H1 (cell line): ENCODE measurements at regions not wholly inside any gene's neighbourhood (a gene's known extent, or its start where the extent isn't known, plus 50 kb on each side); places are given as distances from the start of the nearest gene placed in this dataset.

Experiments
- CTCF ChIA-PET: fragments of 300-600 bp; sonication (Branson Sonifier 250); formaldehyde crosslinking; loops from one replicate; lab custom pipeline; 2021; ENCODE audit not compliant: partially characterized antibody; lab: Charles Lee
- POLR2A ChIA-PET: fragments of 300-600 bp; sonication (Branson Sonifier 250); formaldehyde crosslinking; loops from one replicate; lab custom pipeline; 2021; ENCODE audit warnings: inconsistent platforms; ENCODE audit not compliant: partially characterized antibody; lab: Charles Lee
- DNase-seq, 2 experiments: peaks; one replicate each; pipeline versions ENCODE4 v3.0.0 to v3.0.0-alpha.2; 2010 to 2022; ENCODE audit warnings: low spot score in 2 of 2, low read depth in 1 of 2, mixed read lengths in 1 of 2
- FAIRE-seq: peaks from 2 replicates; lab custom pipeline; 2011; peaks lifted over from hg19 to GRCh38; lab: Jason Lieb, UNC
- H2AFZ ChIP-seq: 2 replicates; pipeline ENCODE4 v1.8.1; 2012; ENCODE audit warnings: low read length, inconsistent platforms
- H2AK5ac ChIP-seq: 2 replicates; pipeline ENCODE4 v1.6.1; 2013; ENCODE audit warnings: low read depth, low read length
- H2BK120ac ChIP-seq: replicated peaks from 2 replicates; pipeline ENCODE3; 2013; ENCODE audit warnings: low read depth, low read length, inconsistent platforms
- H2BK12ac ChIP-seq: 2 replicates; pipeline ENCODE4 v1.6.1; 2013; ENCODE audit warnings: low read depth, low read length
- H2BK15ac ChIP-seq: 2 replicates; pipeline ENCODE4 v1.6.1; 2013; ENCODE audit warnings: low read length
- H2BK20ac ChIP-seq: 2 replicates; pipeline ENCODE4 v1.6.1; 2013; ENCODE audit warnings: low read length
- H2BK5ac ChIP-seq: 2 replicates; pipeline ENCODE4 v1.6.1; 2013; ENCODE audit warnings: low read depth, low read length
- H3K14ac ChIP-seq: 2 replicates; pipeline ENCODE4 v1.6.1; 2013; ENCODE audit warnings: inconsistent platforms; ENCODE audit not compliant: insufficient read length
- H3K18ac ChIP-seq: 2 replicates; pipeline ENCODE4 v1.6.1; 2013; ENCODE audit warnings: low read length; ENCODE audit errors: extremely low read depth
- H3K23ac ChIP-seq: 2 replicates; pipeline ENCODE4 v1.6.1; 2013; ENCODE audit warnings: inconsistent platforms; ENCODE audit not compliant: insufficient read length
- H3K23me2 ChIP-seq: 2 replicates; pipeline ENCODE4 v1.6.1; 2013; ENCODE audit warnings: low read depth, low read length
- H3K27ac ChIP-seq: 2 replicates; pipeline ENCODE4 v1.6.1; 2011; ENCODE audit warnings: low read depth, low read length, inconsistent platforms
- H3K27me3 ChIP-seq, 4 experiments: replicated peaks in 1 of 4; 1 replicate in 1 of 4; 2 replicates in 3 of 4; pipeline versions ENCODE4 v1.6.1 to v1.8.1; 2011 to 2013; ENCODE audit warnings: low read length in 3 of 4, mild to moderate bottlenecking in 3 of 4, inconsistent platforms in 2 of 4, mixed read lengths in 2 of 4, moderate library complexity in 1 of 4; ENCODE audit not compliant: control insufficient read depth in 3 of 4, insufficient read depth in 3 of 4; ENCODE audit errors: extremely low read depth in 1 of 4
- H3K36me3 ChIP-seq, 4 experiments: 2 replicates each; pipeline versions ENCODE4 v1.6.1 to v1.8.1; 2011 to 2013; ENCODE audit warnings: mild to moderate bottlenecking in 4 of 4, low read length in 3 of 4, moderate library complexity in 2 of 4, control low read depth in 1 of 4, inconsistent platforms in 1 of 4; ENCODE audit not compliant: insufficient read depth in 4 of 4, control insufficient read depth in 2 of 4
- H3K4ac ChIP-seq: replicated peaks from 2 replicates; pipeline ENCODE3; 2013; ENCODE audit warnings: low read length, low read depth, mixed read lengths, inconsistent platforms; ENCODE audit not compliant: insufficient read length
- H3K4me1 ChIP-seq, 4 experiments: replicated peaks in 1 of 4; 1 replicate in 1 of 4; 2 replicates in 3 of 4; pipeline versions ENCODE4 v1.6.1 to v1.8.1; 2011 to 2013; ENCODE audit warnings: low read length in 3 of 4, inconsistent platforms in 2 of 4, mixed read lengths in 1 of 4; ENCODE audit not compliant: insufficient read depth in 4 of 4, control insufficient read depth in 3 of 4
- H3K4me2 ChIP-seq, 2 experiments: 2 replicates each; pipeline versions ENCODE4 v1.6.1 to v1.8.1; 2011 to 2013; ENCODE audit warnings: low read depth in 2 of 2, low read length in 2 of 2, control low read depth in 1 of 2, inconsistent platforms in 1 of 2, mild to moderate bottlenecking in 1 of 2; ENCODE audit not compliant: insufficient read depth in 1 of 2
- H3K4me3 ChIP-seq, 4 experiments: fragments of 200-600, 300-600 bp in 1 of 4; sonication (generic), shearing (Covaris generic), sonication (Bioruptor Twin) in 1 of 4; 2 replicates each; pipeline versions ENCODE4 v1.5.1 to v1.8.1; 2011 to 2016; ENCODE audit warnings: low read length in 4 of 4, low read depth in 3 of 4, control low read depth in 2 of 4, inconsistent platforms in 2 of 4, mild to moderate bottlenecking in 2 of 4, mixed read lengths in 1 of 4, moderate library complexity in 1 of 4; ENCODE audit not compliant: insufficient read depth in 2 of 4; ENCODE audit errors: extremely low read depth in 1 of 4
- H3K56ac ChIP-seq: replicated peaks from 2 replicates; pipeline ENCODE3; 2013; ENCODE audit warnings: low read depth, mild to moderate bottlenecking, mixed read lengths, low read length, inconsistent platforms; ENCODE audit not compliant: insufficient read length
- H3K79me1 ChIP-seq: 2 replicates; pipeline ENCODE4 v1.6.1; 2013; ENCODE audit warnings: low read depth, low read length, control low read depth
- H3K79me2 ChIP-seq, 2 experiments: 2 replicates each; pipeline versions ENCODE4 v1.6.1 to v1.8.1; 2012 to 2013; ENCODE audit warnings: low read length in 2 of 2, mild to moderate bottlenecking in 2 of 2, inconsistent platforms in 1 of 2; ENCODE audit not compliant: insufficient read depth in 2 of 2, control insufficient read depth in 1 of 2
- H3K9ac ChIP-seq, 4 experiments: replicated peaks in 1 of 4; 1 replicate in 1 of 4; 2 replicates in 3 of 4; pipeline versions ENCODE4 v1.6.1 to v1.8.1; 2011 to 2013; ENCODE audit warnings: low read depth in 3 of 4, low read length in 3 of 4, control low read depth in 2 of 4, mild to moderate bottlenecking in 2 of 4, moderate library complexity in 2 of 4, inconsistent platforms in 1 of 4; ENCODE audit errors: extremely low read depth in 1 of 4
- H3K9me3 ChIP-seq, 2 experiments: 2 replicates each; pipeline versions ENCODE4 v1.6.1 to v1.8.1; 2012 to 2013; ENCODE audit warnings: mild to moderate bottlenecking in 2 of 2, moderate library complexity in 2 of 2, control low read depth in 1 of 2, inconsistent platforms in 1 of 2, low read depth in 1 of 2, low read length in 1 of 2, mixed read lengths in 1 of 2; ENCODE audit not compliant: insufficient read depth in 2 of 2
- H4K20me1 ChIP-seq, 2 experiments: replicated peaks in 1 of 2; 2 replicates each; pipeline versions ENCODE3 to v1.8.1; 2011 to 2013; ENCODE audit warnings: inconsistent platforms in 2 of 2, low read length in 2 of 2, mild to moderate bottlenecking in 1 of 2; ENCODE audit not compliant: insufficient read depth in 2 of 2, control insufficient read depth in 1 of 2
- H4K5ac ChIP-seq: 2 replicates; pipeline ENCODE4 v1.6.1; 2013; ENCODE audit warnings: low read length, low read depth, mixed read lengths, inconsistent platforms; ENCODE audit not compliant: insufficient read length
- H4K8ac ChIP-seq: 2 replicates; pipeline ENCODE4 v1.8.0; 2013; ENCODE audit warnings: mild to moderate bottlenecking, moderate library complexity, low read length, inconsistent platforms; ENCODE audit not compliant: insufficient read depth; ENCODE audit errors: extremely low read depth
- H4K91ac ChIP-seq: replicated peaks from 2 replicates; pipeline ENCODE3; 2013; ENCODE audit warnings: low read length, mixed read lengths, inconsistent platforms; ENCODE audit not compliant: insufficient read length
- ATF3 ChIP-seq: IDR thresholded peaks from 2 replicates; pipeline ENCODE4 v1.6.1; 2011; ENCODE audit warnings: low read depth, mild to moderate bottlenecking, low read length; ENCODE audit not compliant: insufficient read depth
- EGR1 ChIP-seq: IDR thresholded peaks from 2 replicates; pipeline ENCODE4 v1.6.1; 2011; ENCODE audit warnings: low read depth, low read length, borderline replicate concordance
- EZH2 ChIP-seq: fragments of 200-600 bp; sonication (generic); IDR thresholded peaks from 2 replicates; pipeline ENCODE4 v1.7.1; 2012; ENCODE audit warnings: low read depth, mild to moderate bottlenecking, moderate library complexity, low read length, inconsistent platforms; ENCODE audit not compliant: severe bottlenecking
- GABPA ChIP-seq: IDR thresholded peaks from 2 replicates; pipeline ENCODE4 v1.6.1; 2011; ENCODE audit warnings: mild to moderate bottlenecking, low read length, moderate library complexity, borderline replicate concordance; ENCODE audit not compliant: insufficient read depth
- RBBP5 ChIP-seq: IDR thresholded peaks from 2 replicates; pipeline ENCODE4 v1.7.1; 2012; ENCODE audit warnings: low read depth, mild to moderate bottlenecking, inconsistent platforms, low read length, moderate library complexity, borderline replicate concordance
- SP1 ChIP-seq: IDR thresholded peaks from 2 replicates; pipeline ENCODE4 v1.6.1; 2011; ENCODE audit warnings: low read depth, low read length
- TCF12 ChIP-seq: IDR thresholded peaks from 2 replicates; pipeline ENCODE4 v1.6.1; 2011; ENCODE audit warnings: low read depth, mild to moderate bottlenecking, low read length
- TEAD4 ChIP-seq: IDR thresholded peaks from 2 replicates; pipeline ENCODE4 v1.6.1; 2012; ENCODE audit warnings: low read depth, low read length, inconsistent platforms, mixed read lengths
- USF2 ChIP-seq: IDR thresholded peaks from 2 replicates; pipeline ENCODE4 v1.6.1; 2011; ENCODE audit warnings: low read length, improper control_type of control experiment
- YY1 ChIP-seq: IDR thresholded peaks from 2 replicates; pipeline ENCODE4 v1.6.1; 2011; ENCODE audit warnings: low read depth, mild to moderate bottlenecking, low read length
- WGBS, 2 experiments: shearing (Covaris generic) in 1 of 2; methylation state at CpG; one replicate each; pipeline versions ENCODE4 v1.1.6 to v1.1.7; 2013 to 2015; ENCODE audit warnings: low lambda C conversion rate in 2 of 2, mixed read lengths in 2 of 2, inconsistent platforms in 1 of 2, low coverage in 1 of 2, missing lambda C conversion rate in 1 of 2; ENCODE audit not compliant: insufficient replicate concordance in 2 of 2, insufficient coverage in 1 of 2, insufficient read length in 1 of 2; ENCODE audit errors: extremely low coverage in 1 of 2, missing lambda C conversion rate in 1 of 2; 5-methylcytosine and 5-hydroxymethylcytosine counted together

- no peak for TF ChIP-seq YY1
Measured at GRCh38 chr7:18230271-18230670, 202.6 kb upstream of the PRPS1L1 start (continued).

- Histone ChIP-seq H2BK20ac (no peak overlapping the region), H3K9ac (no peak overlapping the region), H3K4me3 (no peak overlapping the region), H3K27me3 (no peaks in the 10 kb centered on the region), H3K9me3 (no peaks in the 10 kb centered on the region; a peak in 1 of 4 replicates), H4K5ac (no peak overlapping the region), H4K8ac (no peak overlapping the region), H3K27ac (no peak overlapping the region), H2BK15ac (no peak overlapping the region), H3K79me1 (no peaks in the 10 kb centered on the region), H3K18ac (no peak overlapping the region), H3K23me2 (no peaks in the 10 kb centered on the region), H4K91ac (no peak overlapping the region), H3K79me2 (no peaks in the 10 kb centered on the region), H3K36me3 (no peaks in the 10 kb centered on the region), H3K4me1 (no peaks in the 10 kb centered on the region), H3K23ac (no peak overlapping the region), H2BK5ac (no peak overlapping the region), H3K4ac (no peak overlapping the region), H2AK5ac (no peak overlapping the region), H3K4me2 (no peak overlapping the region), H4K20me1 (no peaks in the 10 kb centered on the region), H2BK120ac (no peak overlapping the region), H2BK12ac (no peak overlapping the region), H2AFZ (no peak overlapping the region), H3K14ac (no peak overlapping the region), H3K56ac (no peak overlapping the region)
- ChIA-PET POLR2A (no interaction called here), CTCF (interaction anchor here (2.6 kb wide), 1 partner anchor 17 kb away, joined by 11 read pairs; no protein-coding TSS in a partner anchor)
- 84% methylated on average over 4 of the region's 4 CpGs; no CpG with 5 or more reads in 1 of the 2 experiments for WGBS, 2 experiments
- no peak for DNase-seq
- TF ChIP-seq ATF3 (no peak), EGR1 (no peak), TCF12 (no peak), YY1 (no peak), GABPA (no peak), USF2 (no peak), SP1 (no peak), RBBP5 (no peak), TEAD4 (no peak), EZH2 (no peak)
- FAIRE-seq = no peak
Measured at GRCh38 chr7:18231854-18232253, 204.2 kb upstream of the PRPS1L1 start.
